Activated T-cell treated with anti-CD3 and anti-CD28 coated beads, Interleukin-2, amount 50 U/mL, for 72 hours (primary cell): ENCODE measurements at regions not wholly inside any gene's neighbourhood (a gene's known extent, or its start where the extent isn't known, plus 50 kb on each side); places are given as distances from the start of the nearest gene placed in this dataset.

Experiments used
- ATAC-seq, 2 donors: fragments of 150-1000 bp; cut with Tn5 transposase; replicated peaks in 1 of 2; 2 replicates each; pipeline ENCODE4 v1.10.0; 2021; ENCODE audit warnings: moderate library complexity in 2 of 2, mild to moderate bottlenecking in 1 of 2
- DNase-seq, 2 donors: peaks; one replicate each; pipeline ENCODE4 v3.0.0; 2021 to 2022; ENCODE audit warnings: mixed read lengths in 1 of 2
- H3K27ac Mint-ChIP-seq: one replicate; pipeline ENCODE4 v1.8.0; 2022; ENCODE audit warnings: mild to moderate bottlenecking, moderate library complexity, mixed read lengths
- H3K27me3 Mint-ChIP-seq: one replicate; pipeline ENCODE4 v1.8.0; 2022; ENCODE audit warnings: low read depth, mixed read lengths
- H3K36me3 Mint-ChIP-seq, 2 donors: one replicate each; pipeline ENCODE4 v1.8.0; 2022; ENCODE audit warnings: mixed read lengths in 2 of 2, mild to moderate bottlenecking in 1 of 2; ENCODE audit not compliant: insufficient read depth in 2 of 2
- H3K4me1 Mint-ChIP-seq: one replicate; pipeline ENCODE4 v1.8.0; 2022; ENCODE audit warnings: low read depth, mixed read lengths
- H3K4me3 Mint-ChIP-seq, 2 donors: one replicate each; pipeline ENCODE4 v1.8.0; 2022; ENCODE audit warnings: mild to moderate bottlenecking in 2 of 2, mixed read lengths in 2 of 2, moderate library complexity in 2 of 2
- H3K9me3 Mint-ChIP-seq, 2 donors: one replicate each; pipeline ENCODE4 v1.8.0; 2022; ENCODE audit warnings: mixed read lengths in 2 of 2

GRCh38 chr10:113284635-113285034, 268.2 kb upstream of the HABP2 start:
- no peak overlapping the region for H3K4me3 Mint-ChIP-seq
- no peak for DNase-seq
- H3K36me3 Mint-ChIP-seq = no peaks in the 10 kb centered on the region
- no peak for ATAC-seq
- H3K4me1 Mint-ChIP-seq = no peaks in the 10 kb centered on the region
- H3K27ac Mint-ChIP-seq = no peak overlapping the region
- H3K27me3 Mint-ChIP-seq = no peaks in the 10 kb centered on the region
- H3K9me3 Mint-ChIP-seq = no peaks in the 10 kb centered on the region

DNA sequence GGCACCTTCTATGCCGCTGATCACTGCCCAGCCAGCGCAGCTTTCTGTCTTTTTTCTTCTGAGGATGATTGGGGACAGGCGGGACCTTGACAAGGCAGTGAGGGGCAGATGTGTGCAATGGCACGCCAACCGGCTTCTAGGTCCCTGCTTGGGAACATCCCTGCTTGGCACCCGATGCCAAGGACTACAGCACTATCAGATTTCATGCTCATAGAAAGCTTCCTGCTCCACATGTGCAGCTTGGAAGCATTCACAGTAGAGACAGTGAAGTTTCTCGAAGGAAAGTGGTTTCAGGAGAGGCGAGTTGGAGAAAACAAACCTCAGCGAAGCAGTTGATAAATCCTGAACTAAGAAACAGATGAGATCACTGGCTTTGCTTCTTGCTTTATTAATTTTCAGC, 267.5 kb upstream of the HABP2 start:
- no peaks in the 10 kb centered on the region for H3K4me1 Mint-ChIP-seq
- no peaks in the 10 kb centered on the region for H3K9me3 Mint-ChIP-seq
- DNase-seq (no peak), ATAC-seq (no peak)
- no peak overlapping the region for H3K27ac Mint-ChIP-seq
- no peaks in the 10 kb centered on the region for H3K36me3 Mint-ChIP-seq
- H3K27me3 Mint-ChIP-seq = no peaks in the 10 kb centered on the region
- no peak overlapping the region for H3K4me3 Mint-ChIP-seq

GRCh38 chr10:113287592-113287991, 265.3 kb upstream of the HABP2 start:
- no peak overlapping the region for H3K4me3 Mint-ChIP-seq
- no peaks in the 10 kb centered on the region for H3K27me3 Mint-ChIP-seq
- H3K9me3 Mint-ChIP-seq = no peaks in the 10 kb centered on the region
- no peaks in the 10 kb centered on the region for H3K36me3 Mint-ChIP-seq
- H3K4me1 Mint-ChIP-seq = no peaks in the 10 kb centered on the region
- DNase-seq (no peak), ATAC-seq (no peak)
- no peak overlapping the region for H3K27ac Mint-ChIP-seq

- DNase-seq (no peak), ATAC-seq (no peak)
- no peaks in the 10 kb centered on the region for H3K4me1 Mint-ChIP-seq
- no peaks in the 10 kb centered on the region for H3K27me3 Mint-ChIP-seq
- no peak overlapping the region for H3K27ac Mint-ChIP-seq
- H3K9me3 Mint-ChIP-seq = no peaks in the 10 kb centered on the region
- H3K36me3 Mint-ChIP-seq = no peaks in the 10 kb centered on the region
- H3K4me3 Mint-ChIP-seq = no peak overlapping the region
Measured at GRCh38 chr10:113290137-113290536, 262.7 kb upstream of the HABP2 start.

GRCh38 chr10:113291413-113291812, 261.4 kb upstream of the HABP2 start:
- no peak for DNase-seq
- Mint-ChIP-seq H3K9me3 (no peaks in the 10 kb centered on the region), H3K36me3 (no peaks in the 10 kb centered on the region), H3K4me3 (no peak overlapping the region), H3K27ac (no peak overlapping the region), H3K27me3 (no peaks in the 10 kb centered on the region), H3K4me1 (no peaks in the 10 kb centered on the region)
- ATAC-seq = no peak

DNA sequence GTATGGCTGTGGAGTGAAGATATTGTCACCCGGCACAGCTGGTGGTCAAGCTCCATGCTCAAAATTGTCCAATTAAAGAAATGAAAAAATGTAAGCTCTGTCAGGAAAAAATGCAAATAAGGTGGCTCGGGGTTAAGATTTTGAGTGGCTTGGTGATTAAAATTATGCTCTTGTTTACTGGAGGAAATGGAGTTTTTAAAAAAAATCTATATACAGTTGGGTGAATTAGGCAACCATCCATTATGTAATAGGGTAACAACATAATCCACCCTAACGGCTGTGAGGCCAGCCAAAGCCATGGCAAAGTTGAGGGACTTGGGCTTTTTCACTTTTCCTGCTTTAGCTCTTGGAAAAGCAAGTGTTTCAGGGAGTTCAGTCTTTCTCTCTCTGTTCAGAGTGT, 260.8 kb upstream of the HABP2 start:
- Mint-ChIP-seq H3K4me3 (no peak overlapping the region), H3K27me3 (no peaks in the 10 kb centered on the region), H3K4me1 (no peaks in the 10 kb centered on the region), H3K9me3 (no peaks in the 10 kb centered on the region), H3K36me3 (no peaks in the 10 kb centered on the region), H3K27ac (no peak overlapping the region)
- ATAC-seq = no peak
- DNase-seq = no peak

DNA sequence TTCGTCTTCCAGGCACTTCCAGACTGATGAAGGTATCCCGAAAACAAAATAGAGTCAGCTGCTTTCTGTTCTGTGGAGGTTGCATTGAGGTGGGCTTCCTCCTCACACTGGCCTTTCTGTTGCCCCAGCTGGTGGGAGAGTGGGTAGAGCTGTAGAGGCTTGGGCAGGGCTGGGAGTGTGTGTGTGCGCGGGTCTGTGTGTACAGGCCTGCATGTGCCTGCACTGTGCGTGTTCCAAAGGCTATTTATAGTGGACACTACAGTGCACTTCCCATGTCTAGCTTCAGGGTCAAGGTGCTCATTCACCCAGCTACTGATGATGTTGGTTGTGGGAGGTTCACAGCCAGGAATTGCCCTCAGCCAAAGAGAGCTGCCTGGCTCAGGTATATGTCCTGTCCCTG, 260.1 kb upstream of the HABP2 start:
- H3K27me3 Mint-ChIP-seq = peaks cover under 1% of the 10 kb centered on the region
- no peaks in the 10 kb centered on the region for H3K36me3 Mint-ChIP-seq
- no peak for DNase-seq
- no peak overlapping the region for H3K4me3 Mint-ChIP-seq
- H3K27ac Mint-ChIP-seq = no peak overlapping the region
- H3K4me1 Mint-ChIP-seq = no peaks in the 10 kb centered on the region
- ATAC-seq = no peak
- H3K9me3 Mint-ChIP-seq = no peaks in the 10 kb centered on the region

DNA sequence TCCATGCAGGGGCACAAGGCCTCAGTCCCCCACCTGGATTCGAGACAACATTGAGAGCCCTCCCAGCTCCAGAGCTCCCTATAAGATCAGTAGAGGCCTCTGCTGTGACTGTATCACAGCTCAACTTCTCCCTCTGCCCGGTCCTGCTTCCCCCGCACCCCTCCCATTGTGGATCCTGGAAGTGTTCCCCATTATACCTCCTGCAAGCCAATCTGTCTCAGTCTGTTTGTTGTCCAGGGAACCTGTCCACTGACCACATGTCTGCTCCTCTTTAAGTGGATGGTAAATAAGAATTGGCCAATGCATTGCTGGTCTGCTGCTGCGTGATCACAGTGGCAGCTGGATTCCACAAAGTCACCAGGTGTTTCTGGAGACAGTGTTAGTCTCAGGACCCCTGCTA, 259.7 kb upstream of the HABP2 start:
- H3K27ac Mint-ChIP-seq = no peak overlapping the region
- peaks cover 5% of the 10 kb centered on the region for H3K27me3 Mint-ChIP-seq
- H3K4me1 Mint-ChIP-seq = no peaks in the 10 kb centered on the region
- no peak overlapping the region for H3K4me3 Mint-ChIP-seq
- H3K9me3 Mint-ChIP-seq = no peaks in the 10 kb centered on the region
- no peaks in the 10 kb centered on the region for H3K36me3 Mint-ChIP-seq
- ATAC-seq (no peak), DNase-seq (no peak)

DNA sequence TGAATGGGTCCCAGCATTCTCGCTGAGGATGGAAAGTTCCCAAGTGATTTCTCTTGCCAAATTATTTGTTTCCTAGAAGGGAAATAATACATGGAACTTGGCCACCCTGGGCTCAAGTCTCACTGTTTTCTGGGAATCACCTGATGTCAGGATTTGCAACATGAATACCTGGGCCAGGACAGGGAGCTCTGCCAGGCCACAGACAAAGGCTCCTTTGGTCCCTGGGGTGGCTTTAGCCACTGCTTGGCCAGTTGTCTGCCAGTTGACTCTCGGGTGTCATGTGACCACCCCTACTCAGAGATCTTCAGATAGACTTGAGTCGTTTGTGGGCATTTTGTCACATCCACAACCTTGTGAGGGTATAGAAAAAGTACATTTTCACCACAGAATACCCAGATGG, 258.0 kb upstream of the HABP2 start:
- ATAC-seq (no peak), DNase-seq (no peak)
- H3K36me3 Mint-ChIP-seq = no peaks in the 10 kb centered on the region
- H3K4me3 Mint-ChIP-seq = no peak overlapping the region
- no peaks in the 10 kb centered on the region for H3K4me1 Mint-ChIP-seq
- no peak overlapping the region for H3K27ac Mint-ChIP-seq
- H3K9me3 Mint-ChIP-seq = no peaks in the 10 kb centered on the region
- H3K27me3 Mint-ChIP-seq = peaks cover 19% of the 10 kb centered on the region

- ATAC-seq = no peak
- Mint-ChIP-seq H3K36me3 (no peaks in the 10 kb centered on the region), H3K9me3 (no peaks in the 10 kb centered on the region), H3K27ac (no peak overlapping the region), H3K4me3 (no peak overlapping the region), H3K4me1 (no peaks in the 10 kb centered on the region), H3K27me3 (peaks cover 22% of the 10 kb centered on the region)
- no peak for DNase-seq
Measured at GRCh38 chr10:113297226-113297625, 255.6 kb upstream of the HABP2 start.

DNA sequence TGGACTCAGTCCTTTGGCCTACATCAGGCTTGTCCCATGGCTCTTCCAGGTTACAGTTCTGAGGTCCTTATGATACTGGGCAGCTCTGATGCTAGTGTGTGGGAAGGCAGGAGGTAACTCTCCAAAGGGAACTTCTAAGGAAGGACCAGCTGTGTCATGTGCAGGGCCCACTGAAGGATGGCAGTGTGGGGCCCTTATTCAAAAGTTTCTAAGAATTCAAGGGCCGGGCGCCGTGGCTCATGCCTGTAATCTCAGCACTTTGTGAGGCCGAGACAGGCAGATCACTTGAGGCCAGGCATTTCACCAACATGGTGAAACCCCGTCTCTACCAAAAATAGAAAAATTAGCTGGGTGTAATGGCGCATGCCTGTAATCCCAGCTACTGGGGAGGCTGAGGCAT, 254.2 kb upstream of the HABP2 start:
- Mint-ChIP-seq H3K4me1 (no peaks in the 10 kb centered on the region), H3K27me3 (peaks cover 22% of the 10 kb centered on the region), H3K27ac (no peak overlapping the region), H3K9me3 (no peaks in the 10 kb centered on the region), H3K4me3 (no peak overlapping the region), H3K36me3 (no peaks in the 10 kb centered on the region)
- ATAC-seq (no peak), DNase-seq (no peak)

GRCh38 chr10:113300201-113300600, 252.7 kb upstream of the HABP2 start:
- H3K4me1 Mint-ChIP-seq = no peaks in the 10 kb centered on the region
- H3K36me3 Mint-ChIP-seq = no peaks in the 10 kb centered on the region
- DNase-seq = no peak
- no peak overlapping the region for H3K27ac Mint-ChIP-seq
- H3K9me3 Mint-ChIP-seq = no peaks in the 10 kb centered on the region
- H3K4me3 Mint-ChIP-seq = no peak overlapping the region
- ATAC-seq = no peak
- H3K27me3 Mint-ChIP-seq = peaks cover 22% of the 10 kb centered on the region

GRCh38 chr10:113300617-113301016, 252.2 kb upstream of the HABP2 start:
- Mint-ChIP-seq H3K9me3 (no peaks in the 10 kb centered on the region), H3K27me3 (peaks cover 22% of the 10 kb centered on the region), H3K4me3 (no peak overlapping the region), H3K4me1 (no peaks in the 10 kb centered on the region), H3K36me3 (no peaks in the 10 kb centered on the region), H3K27ac (no peak overlapping the region)
- DNase-seq (no peak), ATAC-seq (no peak)

DNA sequence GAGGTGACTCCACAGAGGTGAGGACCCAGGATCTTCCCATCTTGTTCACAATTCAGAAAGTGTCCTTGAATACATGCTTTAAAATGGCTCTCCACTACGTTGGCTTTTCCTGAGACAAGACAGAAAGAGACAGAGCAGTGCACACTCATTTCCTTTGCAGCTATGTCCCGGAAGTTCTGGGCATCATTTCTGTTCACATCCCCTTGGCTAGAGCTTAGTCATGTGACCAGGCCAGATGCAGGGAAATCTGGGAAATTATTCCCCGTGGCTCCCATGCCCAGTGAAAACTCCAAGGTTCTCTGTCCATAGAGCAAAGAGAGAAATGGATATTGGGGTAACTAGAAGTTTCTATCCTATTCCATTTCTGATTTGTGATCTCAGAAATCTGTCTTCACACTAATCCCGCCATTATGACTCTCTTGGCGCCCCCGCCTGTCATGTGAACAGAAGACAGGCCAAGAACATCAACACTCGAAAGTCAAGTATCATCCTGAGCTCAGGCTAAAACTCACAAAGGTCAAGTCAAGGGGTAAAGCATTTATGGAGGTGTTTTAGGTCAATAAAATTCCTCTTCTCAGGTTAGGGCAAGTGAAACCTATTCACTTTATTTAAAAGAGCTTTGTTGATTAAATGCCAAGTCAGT, 251.4 kb upstream of the HABP2 start:
- Mint-ChIP-seq H3K27ac (no peak overlapping the region), H3K9me3 (no peaks in the 10 kb centered on the region), H3K36me3 (no peaks in the 10 kb centered on the region), H3K4me1 (no peaks in the 10 kb centered on the region), H3K27me3 (peaks cover 22% of the 10 kb centered on the region), H3K4me3 (no peak overlapping the region)
- ATAC-seq (no peak), DNase-seq (no peak)
